DMS114 treated with DMSO at 0.1 percent for 48 hours (cell line): ENCODE measurements at regions not wholly inside any gene's neighbourhood (a gene's known extent, or its start where the extent isn't known, plus 50 kb on each side); places are given as distances from the start of the nearest gene placed in this dataset.

Experiments
- DNase-seq: peaks from one replicate; lab custom pipeline; 2025; ENCODE audit not compliant: unreplicated experiment; lab: John Stamatoyannopoulos, UW

DNA sequence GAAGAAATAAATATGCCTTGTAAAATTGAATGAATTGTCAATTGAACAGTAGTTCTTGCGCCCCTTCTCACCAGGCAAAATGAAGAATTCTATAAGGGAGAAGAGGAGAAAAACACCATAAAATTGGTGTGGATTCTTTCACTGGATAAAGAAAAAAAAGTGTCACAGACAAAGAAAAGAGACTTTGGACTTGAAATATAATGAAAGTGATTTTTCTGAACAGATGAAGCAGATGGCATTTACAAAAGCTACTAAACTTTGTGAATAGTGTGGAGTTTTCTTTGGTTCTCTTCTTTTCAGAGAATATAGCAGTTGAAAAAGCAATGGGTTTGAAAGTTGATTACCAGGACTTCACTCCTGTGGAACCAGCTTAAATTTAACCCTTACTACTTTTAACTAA is 945.7 kb downstream of the DSC3 start:
- DNase-seq: no peak

DNA sequence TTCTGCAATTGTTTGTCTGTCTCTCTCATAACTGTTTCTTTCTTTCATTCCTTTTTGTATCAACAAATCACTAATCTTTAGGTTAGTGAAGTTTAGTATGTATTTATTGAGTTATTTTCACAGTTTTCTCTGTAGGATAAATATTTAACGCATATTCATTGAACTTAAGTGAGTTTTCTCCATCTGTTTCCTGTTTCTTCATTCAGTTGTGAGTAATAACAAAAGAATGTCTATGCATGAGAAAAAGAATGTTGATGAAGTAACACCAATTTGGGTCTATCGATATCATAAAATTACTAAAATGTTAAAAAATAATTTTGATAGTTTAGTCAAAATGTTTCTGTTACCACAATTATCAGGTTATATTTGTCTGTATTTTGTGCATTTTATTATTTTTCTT is 948.0 kb downstream of the DSC3 start:
- DNase-seq: no peak

DNA sequence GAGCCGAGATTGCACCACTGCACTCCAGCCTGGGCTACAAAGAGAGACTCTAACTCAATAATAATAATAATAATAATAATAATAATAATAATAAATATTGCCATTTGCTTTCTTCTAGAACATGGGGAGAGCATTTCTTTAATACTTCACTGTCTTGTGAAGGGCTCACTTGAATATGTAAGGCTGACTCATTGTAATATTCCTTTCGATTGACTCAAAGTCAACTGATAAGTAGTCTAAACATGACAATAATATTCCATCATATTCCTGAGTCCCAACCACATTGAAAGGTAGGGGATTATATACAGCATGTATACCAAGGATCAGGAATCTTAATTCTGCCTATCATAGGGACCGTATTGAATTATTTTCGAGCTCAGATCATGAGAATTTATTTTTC is 949.2 kb downstream of the DSC3 start:
- no peak for DNase-seq

DNA sequence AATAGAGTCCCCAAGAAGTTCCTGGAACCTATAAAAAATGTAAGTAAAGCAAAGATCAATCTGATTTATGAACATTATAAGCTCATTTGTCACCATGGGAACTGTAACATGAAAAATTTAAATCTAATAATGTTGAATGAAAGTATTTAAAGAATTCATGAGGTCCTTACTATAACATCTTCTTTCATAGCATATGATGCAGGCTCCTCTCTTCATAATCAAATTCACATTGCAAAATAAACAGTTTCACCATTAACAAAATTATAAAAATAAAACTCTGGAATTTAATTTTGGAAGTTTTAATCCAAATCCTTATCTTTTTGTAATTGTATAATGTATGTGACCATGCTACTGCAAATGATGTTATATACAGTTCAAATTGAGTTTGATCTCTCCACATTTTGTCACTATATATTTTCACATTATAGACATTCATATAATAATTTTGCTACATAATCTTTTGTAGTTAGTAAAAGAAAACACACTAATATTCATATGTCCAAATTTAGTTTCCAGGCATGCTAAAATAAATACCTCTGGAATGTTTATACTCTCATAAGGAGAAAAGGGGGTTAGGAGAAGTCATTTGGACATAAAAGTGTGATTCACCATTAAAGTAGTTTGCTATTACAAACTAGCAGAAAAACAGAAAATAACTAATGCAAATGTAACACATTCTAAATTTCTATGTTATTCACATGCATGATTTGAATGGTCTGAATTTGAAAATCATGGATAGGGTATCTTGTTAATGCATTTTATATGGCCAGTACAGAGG is 954.1 kb downstream of the DSC3 start:
- no peak for DNase-seq

DNA sequence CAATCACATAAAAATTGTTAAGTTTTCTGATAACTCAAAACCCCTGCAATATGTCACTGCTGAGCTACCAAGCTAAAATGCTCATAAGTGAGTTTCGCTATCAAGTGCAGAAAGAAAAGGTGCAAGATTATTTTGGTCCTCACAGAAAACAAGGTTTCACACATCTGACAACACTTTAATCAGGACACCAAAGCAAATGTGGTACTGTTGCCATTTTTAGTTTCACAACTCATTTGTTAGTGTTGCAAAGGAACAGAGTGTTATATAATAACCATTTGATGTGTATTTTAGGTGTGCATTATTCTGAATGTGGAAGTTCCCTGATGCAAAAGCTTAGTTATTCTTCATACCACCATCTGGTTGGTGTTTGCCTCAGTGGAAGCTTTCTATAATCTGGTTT is 956.2 kb downstream of the DSC3 start:
- DNase-seq: no peak

DNA sequence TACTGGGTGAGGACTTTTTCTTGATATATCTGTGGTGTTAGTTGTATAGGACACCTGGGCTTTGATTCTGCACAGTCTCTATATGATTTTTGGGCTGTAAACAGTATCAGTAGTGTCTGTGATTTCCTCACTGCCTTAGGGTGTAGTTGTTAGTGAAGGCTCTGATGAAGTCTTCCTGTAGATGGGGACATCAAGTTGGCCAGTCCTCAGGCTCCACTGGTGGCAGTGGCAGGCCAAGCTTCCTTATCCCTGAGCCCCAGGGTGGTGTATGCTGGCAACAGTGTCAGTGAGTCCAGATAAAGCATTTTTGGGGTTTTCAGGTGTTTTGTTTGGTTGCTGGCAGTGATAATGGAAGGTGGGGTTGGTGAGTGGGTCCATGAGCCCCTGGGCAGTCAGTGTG is 961.4 kb downstream of the DSC3 start:
- DNase-seq: no peak

DNA sequence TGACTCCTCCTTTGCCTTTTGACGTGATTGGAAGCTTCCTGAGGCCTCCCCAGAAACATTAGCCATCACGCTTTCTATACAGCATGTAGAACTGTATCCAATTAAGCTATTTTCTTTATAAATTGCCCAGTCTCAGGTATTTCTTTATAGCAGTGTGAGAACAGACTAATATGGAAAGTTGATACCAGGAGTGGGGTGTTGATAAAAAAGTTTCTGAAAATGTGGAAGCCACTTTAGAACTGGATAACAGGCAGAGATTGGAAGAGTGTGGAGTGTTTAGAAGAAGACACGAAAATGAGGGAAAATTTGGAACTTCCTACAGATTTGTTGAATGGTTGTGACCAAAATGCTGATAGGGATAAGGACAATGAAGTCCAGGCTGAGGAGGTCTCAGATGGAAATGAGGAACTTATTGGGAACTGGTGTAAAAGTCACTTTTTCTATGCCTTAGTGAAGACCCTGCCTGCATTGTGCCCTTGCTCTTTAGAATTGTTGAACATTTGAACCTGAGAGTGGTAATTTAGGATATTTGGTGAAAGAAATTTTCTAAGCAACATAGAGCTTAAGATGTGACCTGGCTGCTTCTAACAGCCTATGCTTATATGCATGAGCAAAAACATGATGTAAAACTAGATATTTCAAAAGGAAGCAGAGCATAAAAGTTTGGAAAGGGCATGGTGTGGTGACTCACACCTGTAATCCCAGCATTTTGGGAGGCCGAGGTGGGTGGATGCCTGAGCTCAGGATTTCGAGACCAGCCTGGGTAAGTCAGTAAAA is 969.7 kb downstream of the DSC3 start:
- DNase-seq: no peak

DNA sequence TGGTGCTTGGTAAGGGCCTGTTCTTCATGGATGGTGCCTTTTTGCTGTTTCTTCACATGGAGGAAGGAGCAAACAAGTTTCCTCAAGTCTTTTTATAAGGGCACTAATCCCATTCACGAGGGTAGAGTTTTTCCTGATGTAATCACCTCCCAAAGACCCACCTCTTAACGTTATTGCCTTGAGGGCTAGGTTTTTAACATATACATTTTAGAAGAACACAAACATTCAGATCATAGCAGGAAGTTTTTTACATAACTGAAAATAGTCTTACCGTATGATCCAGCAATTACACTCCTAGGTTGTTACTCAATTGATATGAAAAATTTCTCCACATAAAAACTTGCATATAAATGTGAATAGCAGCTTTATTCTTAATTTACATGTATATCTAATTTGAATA is 976.3 kb downstream of the DSC3 start:
- DNase-seq: no peak

DNA sequence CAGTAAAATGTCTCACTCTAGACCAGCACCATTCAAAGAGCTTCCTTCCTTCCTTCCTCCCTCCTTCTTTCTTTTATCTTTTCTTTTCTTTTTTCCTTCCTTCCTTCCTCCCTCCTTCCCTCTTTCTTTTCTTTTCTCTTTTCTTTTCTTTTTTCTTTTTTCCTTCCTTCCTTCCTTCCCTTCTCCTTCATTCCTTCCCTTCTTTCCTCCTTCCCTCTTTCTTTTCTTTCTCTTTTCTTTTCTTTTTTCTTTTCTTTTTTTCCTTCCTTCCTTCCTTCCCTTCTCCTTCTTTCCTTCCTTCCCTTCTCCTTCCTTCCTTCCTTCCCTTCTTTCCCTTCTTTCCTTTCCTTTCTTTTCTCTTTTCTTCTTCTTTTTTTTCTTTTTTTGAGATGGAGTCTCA is 985.1 kb downstream of the DSC3 start:
- DNase-seq: no peak

DNA sequence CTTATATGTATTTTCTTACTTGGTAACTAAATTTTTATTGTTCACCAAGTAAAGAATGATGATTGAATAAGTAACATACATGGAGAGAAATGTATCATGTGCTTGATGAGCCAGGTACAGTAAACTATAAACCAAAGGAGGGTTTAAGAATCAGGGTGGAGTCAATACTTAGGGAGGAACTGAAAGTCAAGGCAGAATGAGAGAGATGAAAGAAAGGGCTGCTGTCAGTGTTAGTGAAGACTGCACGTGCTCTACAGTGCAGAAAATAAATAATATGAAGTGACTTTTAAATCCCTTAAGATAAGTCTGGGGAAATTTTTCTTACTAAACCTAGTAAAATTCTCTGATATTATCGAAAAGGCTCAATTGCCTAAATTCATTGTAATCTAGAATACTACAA is 986.0 kb downstream of the DSC3 start:
- no peak for DNase-seq

DNA sequence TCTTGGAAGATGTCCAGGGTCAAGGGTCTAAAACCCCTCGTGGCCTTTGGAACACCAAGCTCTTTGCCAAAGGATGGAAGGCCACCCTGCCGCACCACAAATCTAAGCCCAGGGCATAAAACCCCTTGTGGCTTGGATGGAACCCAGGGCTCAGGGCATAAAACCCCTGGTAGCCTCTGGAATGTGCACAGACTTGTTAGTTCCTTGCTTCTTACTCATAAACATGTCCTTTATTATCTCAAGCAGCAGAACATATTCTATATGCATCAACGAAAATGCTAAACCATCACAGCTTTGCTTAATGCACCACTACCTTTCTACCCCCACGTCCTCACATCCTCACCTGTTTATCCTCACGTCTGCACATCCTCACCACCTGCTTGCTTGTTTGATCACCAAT is 998.0 kb downstream of the DSC3 start:
- DNase-seq: no peak

DNA sequence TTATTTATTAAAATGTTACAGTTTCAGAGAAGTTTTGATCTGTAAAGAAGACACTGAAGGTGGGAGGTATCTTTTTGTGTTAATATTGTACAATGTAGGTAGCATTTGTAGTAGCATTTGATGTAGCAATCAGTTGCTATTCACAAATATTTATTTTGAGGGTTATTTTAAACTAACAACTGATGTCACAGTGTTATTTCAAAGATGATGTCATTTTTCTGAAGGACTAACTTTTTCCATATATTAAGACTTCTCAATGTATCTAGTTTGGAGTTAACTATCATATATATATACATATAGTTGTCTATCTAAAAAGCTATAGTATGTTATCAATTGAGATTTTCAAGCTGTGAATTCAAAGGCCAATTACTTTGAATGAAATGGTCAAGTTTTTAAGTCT is 1003.3 kb downstream of the DSC3 start:
- no peak for DNase-seq

DNA sequence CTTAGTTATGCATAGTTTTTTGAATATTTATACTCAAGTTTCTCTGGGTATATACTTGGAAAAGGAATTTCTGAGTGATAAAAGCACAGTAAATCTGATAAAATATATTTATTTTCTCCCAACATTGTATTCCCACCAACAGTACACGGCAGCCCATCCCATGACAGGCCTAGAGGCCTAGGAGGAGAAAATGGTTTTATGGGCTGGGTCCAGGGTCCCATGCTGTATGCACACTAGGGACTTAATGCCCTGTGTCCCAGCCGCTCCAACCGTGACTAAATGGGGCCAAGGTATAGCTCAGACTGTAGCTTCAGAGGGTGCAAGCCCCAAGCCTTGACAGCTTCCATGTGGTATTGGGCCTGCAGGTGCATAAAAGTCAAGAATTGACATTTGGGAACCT is 1007.7 kb downstream of the DSC3 start:
- no peak for DNase-seq

DNA sequence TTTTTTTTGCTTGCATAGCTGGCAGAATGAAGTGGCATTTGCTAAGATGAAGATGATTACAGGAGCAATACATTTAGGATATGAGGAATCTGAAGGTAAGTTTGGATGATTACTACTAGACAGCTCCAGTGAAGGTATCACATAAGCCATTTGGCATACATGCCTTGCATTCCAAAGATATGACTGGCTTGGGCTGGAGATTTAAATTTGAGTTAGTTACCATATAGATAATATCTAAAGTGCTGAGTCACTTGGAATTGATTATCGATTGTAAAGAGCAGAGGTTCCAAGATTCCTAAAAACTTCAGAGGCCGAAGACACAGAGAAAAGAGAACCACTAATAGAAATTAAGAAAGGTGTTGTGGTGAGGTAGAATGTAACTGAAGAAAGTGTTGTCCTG is 1026.4 kb downstream of the DSC3 start:
- no peak for DNase-seq

DNA sequence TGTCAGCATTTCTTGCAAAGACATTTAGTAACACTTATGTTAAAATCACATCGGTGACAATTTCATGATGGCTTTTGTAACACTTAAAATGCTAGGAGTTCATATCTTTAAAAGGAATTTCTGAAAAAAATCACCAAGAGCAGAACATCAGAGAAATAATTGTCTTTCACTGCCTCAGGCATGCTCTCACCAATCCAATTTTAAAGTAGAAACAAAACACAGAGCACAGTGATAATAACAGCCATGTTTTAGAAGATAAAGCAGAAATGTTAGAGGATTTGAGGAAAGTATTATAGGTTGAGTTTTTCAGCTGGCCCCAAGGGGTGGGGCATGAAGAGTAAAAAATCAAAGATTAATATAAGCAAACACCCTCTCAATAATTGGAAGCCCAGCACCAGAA is 1037.6 kb downstream of the DSC3 start:
- no peak for DNase-seq

DNA sequence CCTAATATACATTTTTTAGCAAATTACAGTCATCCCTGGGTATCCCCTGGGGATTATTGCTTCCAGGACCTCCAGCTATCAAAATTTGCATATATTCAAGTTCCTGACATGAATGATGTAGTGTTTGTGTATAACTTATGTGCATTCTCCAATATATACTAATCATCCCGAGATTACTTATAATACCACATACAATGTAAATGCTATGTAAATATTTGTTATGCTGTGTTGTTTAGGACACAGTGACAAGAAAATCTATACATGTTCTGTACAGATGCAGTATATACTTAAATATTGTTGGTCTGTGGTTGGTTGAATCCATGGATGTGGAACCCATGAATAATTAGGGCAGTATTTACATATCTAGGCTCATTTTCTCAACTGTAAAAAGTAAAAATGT is 1060.3 kb downstream of the DSC3 start:
- DNase-seq: no peak

DNA sequence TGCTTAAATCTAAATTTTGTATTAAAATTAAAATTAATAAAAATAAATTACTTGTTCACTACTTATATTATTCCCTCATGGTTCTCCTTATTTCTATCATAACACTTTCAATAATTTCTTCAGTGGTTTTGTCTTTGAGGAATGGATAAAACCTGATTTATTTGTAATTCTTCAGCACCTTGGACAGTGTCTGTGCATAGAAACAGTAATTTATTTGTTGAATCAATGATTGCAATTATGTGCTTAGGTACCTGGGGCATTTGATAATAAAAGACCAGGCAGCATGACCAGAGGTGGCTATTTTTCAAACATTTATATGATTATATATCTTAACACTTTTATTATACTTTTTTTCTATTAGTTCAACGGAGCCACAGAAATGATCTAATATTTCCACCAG is 1062.7 kb downstream of the DSC3 start:
- no peak for DNase-seq

DNA sequence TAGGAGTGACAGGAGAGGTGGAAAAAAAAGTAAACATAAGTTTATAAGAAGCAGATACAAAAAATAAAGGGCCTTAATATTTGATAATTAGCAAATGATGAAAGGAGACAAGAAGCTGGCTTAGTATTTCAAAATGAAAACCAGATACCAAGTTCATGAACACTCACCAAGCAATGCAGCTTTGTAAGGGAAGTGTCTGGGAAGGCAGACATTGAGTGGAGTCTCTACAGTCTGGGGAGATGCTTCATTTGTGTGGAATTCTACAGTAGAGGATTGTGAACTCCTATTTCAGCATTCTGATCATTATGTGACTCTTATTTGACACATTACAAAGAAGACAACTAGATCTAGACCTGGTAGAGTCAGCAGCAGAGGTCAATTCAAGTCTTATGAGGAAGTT is 1072.7 kb downstream of the DSC3 start:
- DNase-seq: no peak

DNA sequence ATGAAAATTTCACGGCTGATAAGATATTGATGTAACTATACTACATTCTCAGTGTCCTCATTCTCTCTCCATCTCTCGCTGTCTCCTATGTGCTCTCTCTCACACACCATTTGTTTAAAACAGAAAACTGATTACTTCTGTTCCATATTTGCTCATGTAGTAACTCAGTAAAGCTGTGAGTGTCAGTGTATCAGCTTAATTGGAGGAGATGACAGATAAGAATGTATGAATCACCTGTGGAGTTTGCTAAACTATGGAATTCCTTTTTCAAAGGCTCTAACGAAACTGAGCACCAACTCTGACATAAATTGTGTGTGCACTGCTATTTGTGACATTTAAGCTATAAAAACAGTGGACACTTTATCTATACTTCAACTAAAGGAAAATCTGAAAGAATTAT is 1080.0 kb downstream of the DSC3 start:
- DNase-seq: no peak

DNA sequence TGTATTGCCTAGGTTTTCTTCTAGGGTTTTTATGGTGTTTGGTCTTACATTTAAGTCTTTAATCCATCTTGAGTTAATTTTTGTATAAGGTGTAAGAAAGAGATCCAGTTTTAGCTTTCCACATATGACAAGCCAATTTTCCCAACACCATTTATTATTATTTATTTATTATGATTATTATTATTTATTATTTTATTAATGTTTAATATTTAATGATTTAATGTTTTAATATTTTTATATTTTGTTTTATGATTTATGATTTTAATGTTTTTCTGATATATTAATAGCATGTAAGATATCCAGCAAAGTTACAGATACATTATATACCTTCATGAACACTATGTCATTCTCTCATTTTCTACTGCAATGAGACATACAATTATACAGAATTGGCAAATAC is 1082.0 kb downstream of the DSC3 start:
- no peak for DNase-seq

DNA sequence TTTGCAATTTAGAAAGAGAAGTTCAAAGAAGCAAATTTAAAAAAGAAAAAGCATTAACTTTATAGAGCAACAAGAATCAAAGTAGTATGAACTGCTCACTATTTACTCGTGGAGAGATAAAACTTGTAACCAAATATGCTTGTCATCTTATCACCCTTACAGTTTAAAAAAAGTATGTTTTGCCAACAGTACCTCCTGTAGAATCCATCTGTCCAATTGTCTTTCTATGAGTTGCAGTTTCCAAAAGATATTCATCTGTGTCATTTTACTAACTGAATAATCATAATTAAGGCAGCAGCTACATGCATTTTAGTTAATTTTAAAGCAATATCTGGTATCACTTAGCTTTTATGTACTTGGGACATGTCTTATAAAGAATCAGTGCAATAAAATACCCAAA is 1112.3 kb downstream of the DSC3 start:
- no peak for DNase-seq

DNA sequence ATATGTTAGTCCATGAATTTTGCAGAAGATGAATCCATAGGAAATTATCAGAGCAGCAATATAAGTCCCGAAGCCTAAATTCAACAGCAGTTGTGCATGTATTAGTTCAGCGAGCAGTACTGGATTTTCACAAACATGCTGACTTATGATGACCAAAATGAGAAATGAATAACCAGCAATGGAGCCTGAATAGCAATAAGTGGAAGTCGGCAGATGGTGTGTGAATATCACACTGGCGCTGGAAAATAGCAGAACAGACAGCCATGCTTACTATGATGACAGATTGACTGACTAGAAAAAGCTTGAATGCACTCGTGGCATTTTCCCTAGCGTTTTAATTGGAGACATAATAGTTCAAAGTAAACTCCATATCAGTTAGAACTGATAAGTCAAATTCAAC is 1114.5 kb downstream of the DSC3 start:
- no peak for DNase-seq

DNA sequence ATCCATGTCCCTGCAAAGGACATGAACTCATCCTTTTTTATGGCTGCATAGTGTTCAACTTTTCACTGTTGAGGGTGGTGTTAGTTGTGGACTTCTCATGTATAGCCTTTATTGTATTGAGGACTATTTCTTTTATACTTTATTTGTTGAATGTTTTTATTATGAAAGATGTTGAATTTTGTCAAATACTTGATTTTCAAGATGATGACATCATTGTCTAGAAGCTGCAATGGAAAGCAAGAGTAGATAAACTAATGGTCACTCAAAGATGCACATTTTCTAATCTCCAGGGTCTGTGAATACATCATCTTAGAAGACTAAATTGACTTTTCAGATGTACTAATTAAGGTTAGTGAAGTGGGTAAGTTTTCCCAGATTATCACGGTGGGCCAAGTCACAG is 1117.0 kb downstream of the DSC3 start:
- DNase-seq: no peak
